ENCODE measurements at regions not wholly inside any gene's neighbourhood (a gene's known extent, or its start where the extent isn't known, plus 50 kb on each side); places are given as distances from the start of the nearest gene placed in this dataset.

GRCh38 chr4:156294577-156294976 is 340.9 kb upstream of the CTSO start:
- TF ChIP-seq POLR2A (IDR thresholded peaks at IDR 0.05) (no peak), CTCF (IDR thresholded peaks at IDR 0.05 in 8 of 11, conservative IDR thresholded peaks at IDR 0.05 in 3 of 11) (no peak)

Measured in spleen (tissue), 7 donors.